Osteocyte (in vitro differentiated cells): ENCODE measurements at regions not wholly inside any gene's neighbourhood (a gene's known extent, or its start where the extent isn't known, plus 50 kb on each side); places are given as distances from the start of the nearest gene placed in this dataset.

ENCODE experiments used
- DNase-seq: peaks from one replicate; pipeline ENCODE4 v3.0.0; 2021; ENCODE audit warnings: mixed read lengths; ENCODE audit not compliant: unreplicated experiment; ENCODE audit errors: extremely low spot score
- H3K27ac Mint-ChIP-seq: one replicate; pipeline ENCODE4 v1.8.0; 2021; ENCODE audit warnings: mild to moderate bottlenecking, mixed read lengths; ENCODE audit not compliant: unreplicated experiment
- H3K27me3 Mint-ChIP-seq: one replicate; pipeline ENCODE4 v1.8.0; 2021; ENCODE audit warnings: mixed read lengths; ENCODE audit not compliant: unreplicated experiment
- H3K36me3 Mint-ChIP-seq: one replicate; pipeline ENCODE4 v1.8.0; 2021; ENCODE audit warnings: mixed read lengths; ENCODE audit not compliant: unreplicated experiment
- H3K4me1 Mint-ChIP-seq: one replicate; pipeline ENCODE4 v1.8.0; 2021; ENCODE audit warnings: mixed read lengths; ENCODE audit not compliant: unreplicated experiment
- H3K4me3 Mint-ChIP-seq: one replicate; pipeline ENCODE4 v1.8.0; 2021; ENCODE audit warnings: mild to moderate bottlenecking, moderate library complexity, mixed read lengths; ENCODE audit not compliant: unreplicated experiment
- H3K9me3 Mint-ChIP-seq: one replicate; pipeline ENCODE4 v1.8.0; 2021; ENCODE audit warnings: mixed read lengths; ENCODE audit not compliant: unreplicated experiment
- TF ChIP-seq, protein P1 (sequence below): fragments of 200-600 bp; sonication (generic); IDR thresholded peaks from 2 replicates; pipeline ENCODE4 v1.5.0; 2021; ENCODE audit warnings: antibody characterized with exemption, mild to moderate bottlenecking, moderate library complexity

GRCh38 chr14:44873536-44873935 is 88.2 kb downstream of the KLHL28 start:
- Mint-ChIP-seq H3K9me3 (peaks cover 4% of the 10 kb centered on the region), H3K4me1 (no peaks in the 10 kb centered on the region), H3K4me3 (no peak overlapping the region), H3K27me3 (peaks cover 10% of the 10 kb centered on the region), H3K36me3 (no peaks in the 10 kb centered on the region), H3K27ac (no peak overlapping the region)
- DNase-seq, result no peak
- TF ChIP-seq, protein P1, sequence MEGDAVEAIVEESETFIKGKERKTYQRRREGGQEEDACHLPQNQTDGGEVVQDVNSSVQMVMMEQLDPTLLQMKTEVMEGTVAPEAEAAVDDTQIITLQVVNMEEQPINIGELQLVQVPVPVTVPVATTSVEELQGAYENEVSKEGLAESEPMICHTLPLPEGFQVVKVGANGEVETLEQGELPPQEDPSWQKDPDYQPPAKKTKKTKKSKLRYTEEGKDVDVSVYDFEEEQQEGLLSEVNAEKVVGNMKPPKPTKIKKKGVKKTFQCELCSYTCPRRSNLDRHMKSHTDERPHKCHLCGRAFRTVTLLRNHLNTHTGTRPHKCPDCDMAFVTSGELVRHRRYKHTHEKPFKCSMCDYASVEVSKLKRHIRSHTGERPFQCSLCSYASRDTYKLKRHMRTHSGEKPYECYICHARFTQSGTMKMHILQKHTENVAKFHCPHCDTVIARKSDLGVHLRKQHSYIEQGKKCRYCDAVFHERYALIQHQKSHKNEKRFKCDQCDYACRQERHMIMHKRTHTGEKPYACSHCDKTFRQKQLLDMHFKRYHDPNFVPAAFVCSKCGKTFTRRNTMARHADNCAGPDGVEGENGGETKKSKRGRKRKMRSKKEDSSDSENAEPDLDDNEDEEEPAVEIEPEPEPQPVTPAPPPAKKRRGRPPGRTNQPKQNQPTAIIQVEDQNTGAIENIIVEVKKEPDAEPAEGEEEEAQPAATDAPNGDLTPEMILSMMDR, result no peak

DNA sequence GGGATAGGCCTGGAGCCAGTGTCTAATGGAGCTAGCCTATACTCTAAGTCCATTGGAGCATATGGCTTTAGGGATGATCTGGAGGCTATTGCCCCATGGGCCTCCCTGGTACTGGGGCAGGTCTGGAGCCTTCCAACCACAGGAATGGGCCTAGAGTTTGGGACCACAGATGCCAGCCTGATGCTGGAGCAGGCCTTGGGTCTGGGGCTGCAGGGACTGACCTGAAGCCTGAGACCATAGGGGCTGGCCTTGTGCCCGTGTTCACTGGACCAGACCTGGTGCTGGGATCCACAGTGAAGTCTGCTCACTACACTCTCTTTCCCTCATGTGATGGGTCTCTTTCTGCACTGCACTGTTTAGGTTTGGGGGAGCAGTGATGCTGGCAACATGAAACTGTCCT is 95.0 kb downstream of the KLHL28 start:
- no peak for DNase-seq
- H3K36me3 Mint-ChIP-seq, result no peaks in the 10 kb centered on the region
- H3K27ac Mint-ChIP-seq, result no peak overlapping the region
- no peak overlapping the region for H3K4me3 Mint-ChIP-seq
- TF ChIP-seq, protein P1, result no peak
- no peaks in the 10 kb centered on the region for H3K9me3 Mint-ChIP-seq
- peaks cover 12% of the 10 kb centered on the region for H3K27me3 Mint-ChIP-seq
- no peaks in the 10 kb centered on the region for H3K4me1 Mint-ChIP-seq

GRCh38 chr14:44866322-44866721 is 95.4 kb downstream of the KLHL28 start:
- Mint-ChIP-seq H3K4me1 (no peaks in the 10 kb centered on the region), H3K27me3 (peaks cover 9% of the 10 kb centered on the region), H3K4me3 (no peak overlapping the region)

GRCh38 chr14:44863271-44863670 is 98.5 kb downstream of the KLHL28 start:
- no peaks in the 10 kb centered on the region for H3K4me1 Mint-ChIP-seq
- peaks cover 12% of the 10 kb centered on the region for H3K27me3 Mint-ChIP-seq
- no peak overlapping the region for H3K27ac Mint-ChIP-seq
- DNase-seq, result no peak
- no peak overlapping the region for H3K4me3 Mint-ChIP-seq
- TF ChIP-seq, protein P1, result no peak
- no peaks in the 10 kb centered on the region for H3K9me3 Mint-ChIP-seq
- no peaks in the 10 kb centered on the region for H3K36me3 Mint-ChIP-seq

More at GRCh38 chr14:44866322-44866721, 95.4 kb downstream of the KLHL28 start:
- TF ChIP-seq, protein P1, result no peak
- Mint-ChIP-seq H3K36me3 (no peaks in the 10 kb centered on the region), H3K27ac (no peak overlapping the region), H3K9me3 (no peaks in the 10 kb centered on the region)
- DNase-seq, result no peak

DNA sequence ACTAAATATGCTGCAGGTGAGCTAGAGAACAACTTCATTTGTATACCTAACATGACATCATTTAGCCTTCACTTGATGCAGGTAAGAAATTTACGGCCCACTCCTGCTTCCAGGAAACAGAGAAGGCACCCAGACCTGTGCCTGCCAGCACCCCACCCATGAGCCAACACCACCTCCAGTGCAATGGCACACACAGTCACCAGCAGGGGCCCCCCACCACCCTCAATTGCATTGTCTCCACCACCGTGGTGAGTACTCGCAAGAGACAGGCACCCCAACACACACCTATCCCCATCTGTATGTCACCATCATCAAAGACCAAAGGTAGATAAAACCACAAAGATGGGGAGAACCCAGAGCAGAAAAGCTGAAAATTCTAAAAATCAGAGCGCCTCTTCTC is 107.6 kb downstream of the KLHL28 start:
- Mint-ChIP-seq H3K27me3 (peaks cover 28% of the 10 kb centered on the region), H3K9me3 (no peaks in the 10 kb centered on the region), H3K4me1 (no peaks in the 10 kb centered on the region), H3K36me3 (no peaks in the 10 kb centered on the region), H3K27ac (no peak overlapping the region), H3K4me3 (no peak overlapping the region)
- TF ChIP-seq, protein P1, result no peak
- DNase-seq, result no peak
